Transverse colon (tissue), 4 donors: ENCODE measurements at regions not wholly inside any gene's neighbourhood (a gene's known extent, or its start where the extent isn't known, plus 50 kb on each side); places are given as distances from the start of the nearest gene placed in this dataset.

Experiments used
- POLR2A ChIP-seq: fragments of 450-650 bp; IDR thresholded peaks from one replicate; pipeline ENCODE4 v1.6.1; 2016; ENCODE audit warnings: antibody characterized with exemption, mild to moderate bottlenecking, moderate library complexity
- POLR2AphosphoS5 ChIP-seq, 3 donors: sonication (generic); formaldehyde crosslinking; IDR thresholded peaks; one replicate each; pipeline ENCODE4 v1.6.1; 2016; ENCODE audit warnings: antibody characterized with exemption in 3 of 3
- TF ChIP-seq, protein P1 (sequence below), 5 experiments: fragments of 200-600 bp in 3 of 5; fragments of 450-650 bp in 2 of 5; sonication (generic) in 3 of 5; IDR thresholded peaks; 1 replicate in 2 of 5; 2 replicates in 3 of 5; pipeline ENCODE4 v1.5.1; 2016 to 2017; ENCODE audit warnings: antibody characterized with exemption in 5 of 5, inconsistent platforms in 3 of 5, mild to moderate bottlenecking in 2 of 5, moderate library complexity in 1 of 5

DNA sequence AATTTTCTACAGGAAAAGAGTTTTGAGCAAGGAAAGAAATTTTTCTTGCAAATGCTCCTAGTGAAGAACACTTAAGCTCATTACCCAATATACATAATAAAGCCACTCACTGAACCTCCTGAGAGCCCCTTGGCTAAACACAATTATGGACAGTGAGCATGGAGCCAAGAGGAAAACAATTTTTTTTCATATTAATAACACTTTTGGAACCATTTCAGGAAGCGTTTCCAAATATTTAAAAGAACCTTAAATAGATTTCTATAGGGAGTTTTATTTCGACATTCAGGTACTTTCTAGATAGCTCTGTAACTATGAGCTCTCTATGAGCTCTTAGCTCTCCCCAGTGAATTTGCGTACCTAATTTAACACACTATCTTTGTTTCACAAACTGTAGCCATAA, 581.1 kb downstream of the ZNF385D start:
- no peak for TF ChIP-seq POLR2AphosphoS5 (IDR thresholded peaks at IDR 0.05)
- TF ChIP-seq, protein P1, sequence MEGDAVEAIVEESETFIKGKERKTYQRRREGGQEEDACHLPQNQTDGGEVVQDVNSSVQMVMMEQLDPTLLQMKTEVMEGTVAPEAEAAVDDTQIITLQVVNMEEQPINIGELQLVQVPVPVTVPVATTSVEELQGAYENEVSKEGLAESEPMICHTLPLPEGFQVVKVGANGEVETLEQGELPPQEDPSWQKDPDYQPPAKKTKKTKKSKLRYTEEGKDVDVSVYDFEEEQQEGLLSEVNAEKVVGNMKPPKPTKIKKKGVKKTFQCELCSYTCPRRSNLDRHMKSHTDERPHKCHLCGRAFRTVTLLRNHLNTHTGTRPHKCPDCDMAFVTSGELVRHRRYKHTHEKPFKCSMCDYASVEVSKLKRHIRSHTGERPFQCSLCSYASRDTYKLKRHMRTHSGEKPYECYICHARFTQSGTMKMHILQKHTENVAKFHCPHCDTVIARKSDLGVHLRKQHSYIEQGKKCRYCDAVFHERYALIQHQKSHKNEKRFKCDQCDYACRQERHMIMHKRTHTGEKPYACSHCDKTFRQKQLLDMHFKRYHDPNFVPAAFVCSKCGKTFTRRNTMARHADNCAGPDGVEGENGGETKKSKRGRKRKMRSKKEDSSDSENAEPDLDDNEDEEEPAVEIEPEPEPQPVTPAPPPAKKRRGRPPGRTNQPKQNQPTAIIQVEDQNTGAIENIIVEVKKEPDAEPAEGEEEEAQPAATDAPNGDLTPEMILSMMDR (IDR thresholded peaks at IDR 0.05), result no peak
- no peak for TF ChIP-seq POLR2A
